PC-3 (cell line): ENCODE measurements at regions not wholly inside any gene's neighbourhood (a gene's known extent, or its start where the extent isn't known, plus 50 kb on each side); places are given as distances from the start of the nearest gene placed in this dataset.

Source experiments
- ATAC-seq: fragments of 200-7000 bp; cut with Tn5 transposase; 2 replicates; pipeline ENCODE4 v1.9.1; 2020; ENCODE audit warnings: mild to moderate bottlenecking, moderate library complexity
- BruUV-seq: library from RNA; stranded (reverse); fragments of 400-500 nt; replicated peaks from 2 replicates; lab custom pipeline; 2021; lab: Mats Ljungman, UMichigan
- CTCF ChIA-PET: fragments of 300-600 bp; sonication (Branson Sonifier 250); formaldehyde crosslinking; loops from one replicate; lab custom pipeline; 2022; ENCODE audit warnings: antibody characterized with exemption; lab: Charles Lee
- POLR2A ChIA-PET: fragments of 300-600 bp; sonication (Branson Sonifier 250); formaldehyde crosslinking; loops from one replicate; lab custom pipeline; 2022; ENCODE audit warnings: antibody characterized with exemption; ENCODE audit not compliant: unreplicated experiment; lab: Charles Lee
- DNase-seq: peaks from one replicate; pipeline ENCODE4 v3.0.0-alpha.2; 2015
- H2AFZ ChIP-seq: fragments of 300-600 bp; sonication (generic); 2 replicates; pipeline ENCODE4 v1.6.0; 2016; ENCODE audit warnings: antibody characterized with exemption, low read length
- H3F3A ChIP-seq: fragments of 300-600 bp; sonication (generic); one replicate; pipeline ENCODE4 v1.6.0; 2017; ENCODE audit warnings: antibody characterized with exemption, low read length, control low read depth, mild to moderate bottlenecking; ENCODE audit not compliant: unreplicated experiment
- H3K27ac ChIP-seq: fragments of 300-600 bp; sonication (generic); 2 replicates; pipeline ENCODE4 v1.5.1; 2016; ENCODE audit warnings: mild to moderate bottlenecking, low read length
- H3K27me3 ChIP-seq: fragments of 300-600 bp; sonication (generic); 2 replicates; pipeline ENCODE4 v1.6.1; 2016; ENCODE audit warnings: low read length, mixed read lengths
- H3K36me3 ChIP-seq: fragments of 300-600 bp; sonication (generic); 2 replicates; pipeline ENCODE4 v1.6.1; 2016; ENCODE audit warnings: low read depth, mixed run types, low read length, mixed read lengths
- H3K4me1 ChIP-seq: fragments of 300-600 bp; sonication (generic); 2 replicates; pipeline ENCODE4 v1.5.1; 2016; ENCODE audit warnings: low read length; ENCODE audit not compliant: insufficient read depth
- H3K4me2 ChIP-seq: fragments of 300-600 bp; sonication (generic); 2 replicates; pipeline ENCODE4 v1.6.0; 2016; ENCODE audit warnings: low read length
- H3K4me3 ChIP-seq: fragments of 300-600 bp; sonication (generic); 2 replicates; pipeline ENCODE4 v1.5.1; 2016; ENCODE audit warnings: mild to moderate bottlenecking, low read length, mixed read lengths
- H3K79me2 ChIP-seq: fragments of 300-600 bp; sonication (generic); 2 replicates; pipeline ENCODE4 v1.6.1; 2017; ENCODE audit warnings: low read length, mixed read lengths
- H3K9ac ChIP-seq: fragments of 300-600 bp; sonication (generic); 2 replicates; pipeline ENCODE4 v1.6.0; 2016; ENCODE audit warnings: mild to moderate bottlenecking, low read length
- H3K9me2 ChIP-seq: fragments of 300-600 bp; sonication (generic); replicated peaks from 2 replicates; pipeline ENCODE4 v1.6.1; 2016; ENCODE audit warnings: mixed run types, low read length, mixed read lengths
- H3K9me3 ChIP-seq: fragments of 300-600 bp; sonication (generic); 2 replicates; pipeline ENCODE4 v1.6.1; 2016; ENCODE audit warnings: low read length, mixed read lengths
- H4K20me1 ChIP-seq: fragments of 300-600 bp; sonication (generic); 2 replicates; pipeline ENCODE4 v1.6.1; 2016; ENCODE audit warnings: low read length, mixed read lengths
- CTCF ChIP-seq: fragments of 300-600 bp; sonication (generic); conservative IDR thresholded peaks from 2 replicates; pipeline ENCODE4 v1.5.1; 2017; ENCODE audit warnings: antibody characterized with exemption, low read depth, mild to moderate bottlenecking, low read length
- EZH2 ChIP-seq: fragments of 300-600 bp; sonication (generic); IDR thresholded peaks from one replicate; pipeline ENCODE4 v1.6.1; 2017; ENCODE audit warnings: antibody characterized with exemption, mild to moderate bottlenecking, low read length; ENCODE audit not compliant: unreplicated experiment
- EZH2phosphoT487 ChIP-seq: fragments of 300-600 bp; sonication (generic); IDR thresholded peaks from 2 replicates; pipeline ENCODE4 v1.6.1; 2018; ENCODE audit warnings: mild to moderate bottlenecking, antibody characterized with exemption, low read length, borderline replicate concordance
- intact Hi-C: fragments of 100-400 bp; cut with micrococcal nuclease; formaldehyde crosslinking; loops from 2 replicates; pipeline ENCODE4 v1.9.0; 2023

GRCh38 chr4:68748181-68748991, 67.4 kb upstream of the UGT2B10 start:
- Histone ChIP-seq H3K4me1 (peaks cover 21% of the 10 kb centered on the region), H3K27me3 (no peaks in the 10 kb centered on the region), H3K36me3 (peaks cover 9% of the 10 kb centered on the region; the same call in 1 of the 2 replicates), H3K79me2 (no peaks in the 10 kb centered on the region), H3K9me3 (peaks cover 11% of the 10 kb centered on the region; the same call in 1 of the 2 replicates), H3K27ac (peak overlapping the region; percentile 96), H3K9ac (peak overlapping the region; percentile 71), H2AFZ (0 out of 2 replicates have a peak overlapping the region, but pooled peaks have one; percentile 23), H3K9me2 (no peaks in the 10 kb centered on the region), H3K4me2 (peak overlapping the region; percentile 74), H3F3A (no peaks in the 10 kb centered on the region), H4K20me1 (no peaks in the 10 kb centered on the region), H3K4me3 (peak overlapping the region; percentile 44; the same call in 1 of the 2 replicates)
- TF ChIP-seq EZH2phosphoT487 (no peak), EZH2 (no peak), CTCF (no peak)
- BruUV-seq = no TSS peak
- intact Hi-C loops = loop anchor here (1.0 to 10.0 kb wide), 9 partner anchors 70 to 422 kb away; no protein-coding TSS in a partner anchor
- CTCF ChIA-PET = interaction anchor here (0.6 kb wide), 1 partner anchor 25 kb away, joined by 3 read pairs; no protein-coding TSS in a partner anchor
- POLR2A ChIA-PET = interaction anchor here (0.5 to 0.6 kb wide), 4 partner anchors 49 to 477 kb away, joined by 3 to 5 read pairs (median 4); no protein-coding TSS in a partner anchor
- DNase-seq (peak; percentile 98), ATAC-seq (peak; percentile 87)

- no peak overlapping the region for H3K4me3 ChIP-seq
- no peaks in the 10 kb centered on the region for H3K27me3 ChIP-seq
- BruUV-seq = no TSS peak
- peaks cover 21% of the 10 kb centered on the region for H3K4me1 ChIP-seq
- H3K9ac ChIP-seq = no peak overlapping the region
- ChIA-PET POLR2A (no interaction called here), CTCF (no interaction called here)
- TF ChIP-seq EZH2phosphoT487 (no peak), EZH2 (no peak), CTCF (no peak)
- no peak for ATAC-seq
- H3K79me2 ChIP-seq = no peaks in the 10 kb centered on the region
- peaks cover 9% of the 10 kb centered on the region; the same call in 1 of the 2 replicates for H3K36me3 ChIP-seq
- intact Hi-C loops = no loop called here
- no peak for DNase-seq
- no peaks in the 10 kb centered on the region for H4K20me1 ChIP-seq
- peaks cover 11% of the 10 kb centered on the region; the same call in 1 of the 2 replicates for H3K9me3 ChIP-seq
- no peaks in the 10 kb centered on the region for H3F3A ChIP-seq
- H3K9me2 ChIP-seq = no peaks in the 10 kb centered on the region
- H3K4me2 ChIP-seq = no peak overlapping the region
- H2AFZ ChIP-seq = no peak overlapping the region
- H3K27ac ChIP-seq = no peak overlapping the region
Measured at GRCh38 chr4:68750555-68750954, 65.2 kb upstream of the UGT2B10 start.

GRCh38 chr4:68751138-68751537, 64.7 kb upstream of the UGT2B10 start:
- Histone ChIP-seq H3K27me3 (no peaks in the 10 kb centered on the region), H3K9me3 (peaks cover 8% of the 10 kb centered on the region; the same call in 1 of the 2 replicates), H3K4me3 (no peak overlapping the region), H3K9ac (no peak overlapping the region), H3K79me2 (no peaks in the 10 kb centered on the region), H3K27ac (no peak overlapping the region), H4K20me1 (no peaks in the 10 kb centered on the region), H3K4me2 (no peak overlapping the region), H2AFZ (no peak overlapping the region), H3K36me3 (peaks cover 6% of the 10 kb centered on the region; the same call in 1 of the 2 replicates), H3K4me1 (peaks cover 21% of the 10 kb centered on the region), H3K9me2 (no peaks in the 10 kb centered on the region), H3F3A (no peaks in the 10 kb centered on the region)
- ATAC-seq = no peak
- intact Hi-C loops = no loop called here
- no TSS peak for BruUV-seq
- TF ChIP-seq CTCF (no peak), EZH2 (no peak), EZH2phosphoT487 (no peak)
- POLR2A ChIA-PET = no interaction called here
- no peak for DNase-seq
- CTCF ChIA-PET = no interaction called here
